ENCODE measurements at regions not wholly inside any gene's neighbourhood (a gene's known extent, or its start where the extent isn't known, plus 50 kb on each side); places are given as distances from the start of the nearest gene placed in this dataset.

- DNase-seq = no peak
These were observed 50.0 kb upstream of the RNU6ATAC start for GRCh38 chr9:134214386-134214765.

GRCh38 chr9:134214766-134215419 lies 50.5 kb upstream of the RNU6ATAC start:
- no peak for DNase-seq

GRCh38 chr9:134215420-134215698 lies 51.0 kb upstream of the RNU6ATAC start:
- DNase-seq = no peak

- DNase-seq = no peak
These were observed 51.5 kb upstream of the RNU6ATAC start for GRCh38 chr9:134215699-134216448.

DNA sequence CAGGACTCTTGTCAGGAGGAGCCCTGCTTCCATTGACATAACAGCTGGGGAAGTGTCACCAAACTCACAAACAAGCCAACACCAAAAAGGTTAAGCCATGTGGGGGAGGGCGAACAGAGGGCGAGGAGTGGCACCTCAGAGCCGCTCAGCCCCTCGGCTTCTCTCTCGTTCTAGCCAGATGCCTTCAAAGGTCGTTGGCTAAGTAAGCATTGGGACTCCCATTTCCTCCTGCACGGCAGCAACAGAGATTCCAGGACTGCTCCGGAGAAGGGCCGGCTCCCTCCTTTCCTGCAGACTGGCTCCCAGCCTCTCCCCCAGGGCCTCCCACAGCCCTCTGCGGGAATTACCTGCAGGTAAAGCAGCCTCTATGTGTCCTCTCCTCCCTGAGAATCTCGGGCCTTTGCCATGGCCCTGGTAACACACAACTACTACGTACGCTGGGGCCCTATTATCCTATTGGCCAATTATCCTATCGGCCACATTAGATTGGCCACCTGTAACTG lies 52.1 kb upstream of the RNU6ATAC start:
- no peak for DNase-seq

DNA sequence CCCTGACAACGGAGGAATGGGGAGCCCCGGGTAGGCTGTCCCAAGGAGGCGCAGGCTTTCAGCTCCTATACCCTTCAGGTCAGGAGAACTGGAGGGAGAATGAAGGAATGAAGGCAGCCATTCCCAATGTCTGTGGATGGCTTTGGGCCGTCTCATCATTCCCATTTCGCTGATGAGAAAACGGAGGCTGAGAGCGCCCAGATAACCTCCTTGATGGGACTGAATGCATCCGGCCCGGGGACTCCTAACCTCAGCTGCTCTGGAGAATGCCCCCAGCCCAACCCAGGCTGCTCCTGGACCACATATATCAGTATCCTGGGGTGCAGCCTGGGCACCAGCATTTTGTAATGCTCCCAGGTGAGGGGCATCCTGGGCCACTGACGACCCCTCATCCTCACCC lies 52.6 kb upstream of the RNU6ATAC start:
- DNase-seq = no peak

- no peak for DNase-seq
These were observed 53.3 kb upstream of the RNU6ATAC start for GRCh38 chr9:134217431-134218210.

GRCh38 chr9:134218230-134218629 lies 53.9 kb upstream of the RNU6ATAC start:
- no peak for DNase-seq

DNA sequence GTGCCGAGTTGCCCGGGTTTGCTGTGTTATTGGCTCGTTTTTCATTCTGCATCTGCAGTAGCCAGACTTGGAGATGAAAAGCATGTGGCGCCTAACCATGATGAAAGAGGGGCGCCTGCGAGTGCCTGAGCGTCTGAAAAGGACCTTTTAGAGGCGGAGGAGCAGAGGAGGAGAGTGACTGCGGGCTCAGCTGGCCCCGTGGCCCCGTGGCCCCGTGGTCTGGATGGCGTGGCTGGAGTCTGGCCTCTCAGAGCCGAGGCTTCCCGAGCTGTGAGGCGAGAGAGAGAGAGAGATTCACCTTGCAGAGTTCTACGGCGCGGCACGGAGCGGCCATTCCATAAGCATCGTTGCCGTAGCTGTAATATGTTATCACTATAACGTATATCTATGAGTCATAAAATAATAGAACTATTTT lies 55.3 kb upstream of the RNU6ATAC start:
- no peak for DNase-seq

DNA sequence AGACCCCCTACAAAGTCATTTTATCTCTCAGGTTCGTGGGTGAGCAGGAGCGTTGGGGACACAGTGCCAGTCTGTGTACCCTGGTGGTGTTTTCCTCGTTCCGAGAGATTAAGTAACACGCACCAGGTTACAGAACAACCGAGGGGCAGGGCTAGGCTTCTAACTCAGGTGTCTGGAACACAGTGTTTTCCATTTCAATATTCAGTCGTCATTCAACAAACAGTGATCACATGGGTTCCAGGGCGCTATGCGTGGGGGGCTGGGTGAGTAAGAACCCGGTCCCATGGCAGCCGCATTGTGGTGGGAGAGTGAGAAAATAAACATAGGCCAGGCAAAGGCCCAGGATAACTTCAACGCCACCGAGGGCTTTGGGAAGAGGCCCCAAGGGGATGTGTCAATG lies 55.9 kb upstream of the RNU6ATAC start:
- no peak for DNase-seq

DNA sequence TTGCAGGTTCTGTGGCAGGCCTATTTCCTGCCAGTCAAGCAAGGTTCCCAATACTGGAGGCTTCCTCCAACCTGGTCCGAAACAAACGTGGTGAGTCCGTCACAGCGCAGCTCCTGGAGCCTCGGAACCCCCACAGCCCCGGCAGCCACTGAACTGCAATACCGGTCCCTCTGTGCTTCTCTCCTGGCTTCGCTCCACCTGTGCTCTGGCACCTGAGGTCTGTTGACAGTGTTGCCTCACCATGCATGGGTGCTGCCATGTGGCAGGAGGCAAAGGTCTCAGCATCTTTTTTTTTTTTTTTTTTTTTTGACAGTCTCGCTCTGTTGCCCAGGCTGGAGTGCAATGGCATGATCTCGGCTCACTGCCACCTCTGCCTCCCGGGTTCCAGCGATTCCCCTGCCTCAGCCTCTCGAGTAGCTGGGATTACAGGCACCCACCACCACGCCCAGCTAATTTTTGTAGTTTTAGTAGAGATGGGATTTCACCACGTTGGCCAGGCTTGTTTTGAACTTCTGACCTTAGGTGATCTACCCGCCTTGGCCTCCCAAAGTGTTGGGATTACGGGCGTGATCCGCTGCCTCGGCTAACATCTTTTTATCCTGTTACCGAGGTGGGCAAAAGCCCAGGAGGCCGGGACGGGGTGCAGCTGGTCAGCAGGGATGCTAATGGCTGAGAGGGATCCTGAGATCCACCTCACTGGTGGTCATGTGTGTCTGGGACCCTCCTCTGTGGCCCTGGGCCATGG lies 57.1 kb upstream of the RNU6ATAC start:
- no peak for DNase-seq

DNA sequence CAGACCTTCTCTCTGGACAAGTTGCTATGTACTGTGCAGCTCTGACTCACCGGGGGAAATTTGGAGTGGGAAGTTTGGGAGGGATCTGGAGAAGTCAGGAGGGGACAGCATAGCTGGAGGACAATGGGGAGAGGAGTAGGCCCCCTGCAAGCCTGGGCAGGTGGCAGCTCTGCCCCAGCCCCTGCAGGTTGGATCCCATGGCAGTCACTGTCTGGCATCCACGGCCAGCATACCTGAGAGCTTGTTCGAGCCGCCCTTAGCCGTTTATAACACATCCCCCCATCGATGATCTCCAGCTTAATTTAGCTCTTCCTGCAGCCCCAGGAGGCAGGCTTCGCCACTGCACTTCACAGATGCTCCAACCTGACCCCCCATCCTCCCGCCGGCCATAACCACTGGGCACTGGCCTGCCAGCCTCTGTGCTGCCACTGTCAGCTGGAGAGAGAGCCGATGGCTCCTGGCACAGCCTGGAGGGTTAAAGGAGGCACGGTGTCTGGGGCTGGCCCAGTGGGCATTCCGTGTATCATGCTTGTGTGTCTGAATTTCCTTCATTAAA lies 57.7 kb upstream of the RNU6ATAC start:
- DNase-seq = no peak

GRCh38 chr9:134223091-134223490 lies 58.7 kb upstream of the RNU6ATAC start:
- DNase-seq = no peak

GRCh38 chr9:134223591-134224122 lies 59.3 kb upstream of the RNU6ATAC start:
- no peak for DNase-seq

DNA sequence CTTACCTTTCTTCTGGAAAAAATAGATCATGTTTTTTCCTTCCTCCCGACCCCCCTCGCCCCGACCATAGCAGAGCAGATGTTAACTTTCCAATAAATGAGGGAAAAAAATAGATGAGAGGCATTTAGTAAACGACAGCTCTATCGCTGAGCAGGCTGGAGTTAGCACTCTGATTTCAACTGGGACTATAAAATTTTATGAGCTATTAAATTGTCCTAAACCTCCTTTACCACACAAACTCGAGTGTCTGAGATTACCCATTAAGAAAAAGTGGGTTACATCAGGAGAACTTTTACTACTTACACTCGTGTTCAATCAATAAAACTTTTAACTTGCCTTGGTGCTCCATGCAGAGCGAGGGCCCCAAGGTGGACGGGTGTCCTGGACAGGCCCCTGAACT lies 59.8 kb upstream of the RNU6ATAC start:
- no peak for DNase-seq

DNA sequence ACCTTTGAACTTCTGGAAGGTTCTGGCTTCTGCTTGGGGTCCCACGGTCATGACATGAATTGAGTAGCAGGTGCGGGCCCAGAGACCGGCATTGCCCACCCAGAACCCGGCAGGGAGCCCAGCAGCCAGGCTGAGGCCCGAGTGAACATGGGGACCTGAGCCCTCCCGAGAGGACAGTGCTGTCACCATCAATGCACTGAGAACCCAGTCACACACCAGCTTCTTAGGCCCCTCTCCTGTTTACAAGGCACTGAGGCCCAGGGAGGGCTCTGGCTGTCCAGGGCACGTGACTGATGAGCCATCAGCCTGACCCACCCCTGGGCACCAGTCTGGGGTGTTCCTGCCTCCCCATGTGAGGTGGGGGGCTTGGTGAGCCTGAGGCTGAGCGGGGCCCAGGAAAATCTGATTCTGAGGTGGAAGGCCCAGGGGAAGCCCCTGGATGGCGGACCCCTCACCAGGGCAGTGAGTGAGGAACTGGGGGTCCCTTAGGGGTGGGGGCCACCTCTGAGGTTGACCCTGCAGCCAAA lies 60.3 kb upstream of the RNU6ATAC start:
- DNase-seq = no peak

- DNase-seq = no peak
These were observed 60.8 kb upstream of the RNU6ATAC start for GRCh38 chr9:134225186-134225585.

DNA sequence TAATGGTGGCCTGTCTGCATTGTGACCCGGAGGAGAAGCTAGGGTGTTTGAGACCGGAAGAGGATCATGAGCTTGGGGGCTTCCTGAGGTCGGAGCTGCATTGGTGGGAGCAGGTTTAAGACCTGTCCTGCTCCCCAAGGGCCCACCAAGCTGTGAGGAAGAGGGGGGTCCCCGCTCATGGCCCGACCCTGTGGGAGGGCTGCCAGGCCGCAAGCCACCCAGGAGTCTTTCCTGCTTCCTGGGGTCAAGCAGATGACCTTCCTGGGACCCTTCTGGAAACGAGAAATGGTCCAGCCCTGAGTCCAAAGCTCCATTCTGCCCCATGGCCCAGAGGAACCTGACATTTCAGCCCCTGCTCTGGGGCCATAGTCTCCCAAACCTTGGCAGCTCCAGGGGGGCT lies 61.5 kb upstream of the RNU6ATAC start:
- no peak for DNase-seq

DNA sequence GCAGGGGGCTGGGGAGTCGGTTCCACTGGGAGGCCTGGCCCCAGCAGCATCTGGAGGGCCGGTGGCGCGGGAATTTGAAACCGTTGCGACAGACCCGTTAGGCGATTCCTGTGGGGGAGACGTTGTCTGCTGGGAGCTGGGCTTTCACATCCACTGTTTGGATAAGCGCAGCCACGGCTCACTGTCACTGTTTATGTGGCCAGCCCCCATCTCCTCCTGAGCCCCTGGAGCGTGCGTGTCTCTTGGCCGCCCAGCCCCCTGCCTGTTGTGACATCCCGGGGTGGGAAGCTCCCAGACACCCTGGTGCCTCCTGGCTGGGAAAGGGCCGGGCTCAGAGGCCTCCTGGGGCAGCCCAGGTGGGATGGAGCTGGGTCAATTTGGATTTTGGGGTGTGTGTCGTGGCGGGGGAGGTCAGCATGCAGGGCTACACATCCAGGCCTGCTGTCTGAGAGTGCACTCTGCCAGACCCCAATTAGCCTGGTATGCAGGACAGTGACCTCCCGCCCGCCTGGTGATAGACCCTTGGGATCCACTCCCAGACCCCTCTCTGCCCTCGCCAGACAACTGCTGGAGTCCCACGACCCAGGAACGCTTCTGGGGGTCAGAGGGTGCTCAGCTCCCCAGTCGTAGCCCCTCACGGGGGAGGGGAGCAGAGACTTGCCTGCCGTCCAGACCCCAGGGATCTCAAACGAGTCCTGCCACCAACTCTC lies 62.0 kb upstream of the RNU6ATAC start:
- DNase-seq = no peak

GRCh38 chr9:134227451-134228411 lies 63.4 kb upstream of the RNU6ATAC start:
- DNase-seq = no peak

DNA sequence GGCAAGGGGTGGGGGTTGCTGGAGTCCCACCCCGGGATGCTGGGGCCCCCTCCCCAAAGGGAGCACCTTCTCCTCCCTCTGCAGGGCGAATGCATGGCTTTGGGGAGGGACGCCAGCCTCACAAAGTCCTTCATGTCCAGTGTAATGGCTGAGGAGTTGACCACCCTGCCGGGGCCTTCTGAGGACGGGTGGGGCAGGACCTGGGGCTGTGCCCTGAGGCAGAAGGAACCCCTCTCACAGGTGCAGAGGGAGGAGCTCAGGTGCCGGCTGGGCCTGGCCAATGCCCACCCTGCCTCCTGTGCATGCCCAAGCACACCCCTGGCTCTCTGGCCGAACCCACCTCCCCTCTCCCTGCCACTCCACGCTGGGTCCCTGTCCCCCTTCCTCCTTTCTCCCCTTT lies 64.3 kb upstream of the RNU6ATAC start:
- no peak for DNase-seq
